CD4-positive, alpha-beta T cell treated with Interleukin-10 for 1 hour (primary cell): ENCODE measurements at regions not wholly inside any gene's neighbourhood (a gene's known extent, or its start where the extent isn't known, plus 50 kb on each side); places are given as distances from the start of the nearest gene placed in this dataset.

Experiments
- DNase-seq: peaks from one replicate; pipeline ENCODE4 v3.0.0-alpha.2; 2020

GRCh38 chr4:23327120-23327519 lies 562.7 kb downstream of the PPARGC1A start:
- no peak for DNase-seq

GRCh38 chr4:23324021-23324690 lies 565.7 kb downstream of the PPARGC1A start:
- DNase-seq = no peak

GRCh38 chr4:23323436-23323835 lies 566.4 kb downstream of the PPARGC1A start:
- DNase-seq = no peak

GRCh38 chr4:23322732-23323131 lies 567.1 kb downstream of the PPARGC1A start:
- DNase-seq = no peak

GRCh38 chr4:23320931-23321587 lies 568.8 kb downstream of the PPARGC1A start:
- DNase-seq = no peak

- no peak for DNase-seq
Observed at GRCh38 chr4:23312686-23313085, 577.2 kb downstream of the PPARGC1A start.

- no peak for DNase-seq
Observed at GRCh38 chr4:23311983-23312382, 577.9 kb downstream of the PPARGC1A start.

GRCh38 chr4:23305026-23305425 lies 584.8 kb downstream of the PPARGC1A start:
- no peak for DNase-seq

- DNase-seq = no peak
Observed at GRCh38 chr4:23298371-23298770, 591.5 kb downstream of the PPARGC1A start.

GRCh38 chr4:23297327-23297726 lies 592.5 kb downstream of the PPARGC1A start:
- no peak for DNase-seq

- DNase-seq = no peak
Observed at GRCh38 chr4:23291139-23291538, 598.4 kb downstream of the GBA3 start.

- DNase-seq = no peak
Observed at GRCh38 chr4:23290656-23291055, 597.9 kb downstream of the GBA3 start.

- DNase-seq = no peak
Observed at GRCh38 chr4:23279377-23279986, 586.7 kb downstream of the GBA3 start.

- no peak for DNase-seq
Observed at GRCh38 chr4:23278845-23279244, 586.1 kb downstream of the GBA3 start.

- DNase-seq = no peak
Observed at GRCh38 chr4:23276076-23276475, 583.3 kb downstream of the GBA3 start.

GRCh38 chr4:23269566-23269965 lies 576.8 kb downstream of the GBA3 start:
- no peak for DNase-seq

- DNase-seq = no peak
Observed at GRCh38 chr4:23268072-23268771, 575.5 kb downstream of the GBA3 start.

- DNase-seq = no peak
Observed at GRCh38 chr4:23266401-23266800, 573.7 kb downstream of the GBA3 start.

- no peak for DNase-seq
Observed at GRCh38 chr4:23260511-23260910, 567.8 kb downstream of the GBA3 start.

- no peak for DNase-seq
Observed at GRCh38 chr4:23245203-23245832, 552.6 kb downstream of the GBA3 start.

- DNase-seq = no peak
Observed at GRCh38 chr4:23242962-23243361, 550.2 kb downstream of the GBA3 start.

GRCh38 chr4:23241408-23241807 lies 548.7 kb downstream of the GBA3 start:
- no peak for DNase-seq

- no peak for DNase-seq
Observed at GRCh38 chr4:23238848-23239247, 546.1 kb downstream of the GBA3 start.
